Lung microvascular endothelial cell (primary cell): ENCODE measurements at regions not wholly inside any gene's neighbourhood (a gene's known extent, or its start where the extent isn't known, plus 50 kb on each side); places are given as distances from the start of the nearest gene placed in this dataset.
A peak's percentile ranks its signal among the peaks of the same experiment; 100 is the strongest.

ENCODE experiments used
- DNase-seq, 2 donors: peaks; one replicate each; pipeline versions ENCODE4 v3.0.0 to v3.0.0-alpha.2; 2010; ENCODE audit warnings: low read depth in 2 of 2

GRCh38 chr1:218760601-218761570 lies 412.8 kb upstream of the LYPLAL1 start:
- DNase-seq: no peak

DNA sequence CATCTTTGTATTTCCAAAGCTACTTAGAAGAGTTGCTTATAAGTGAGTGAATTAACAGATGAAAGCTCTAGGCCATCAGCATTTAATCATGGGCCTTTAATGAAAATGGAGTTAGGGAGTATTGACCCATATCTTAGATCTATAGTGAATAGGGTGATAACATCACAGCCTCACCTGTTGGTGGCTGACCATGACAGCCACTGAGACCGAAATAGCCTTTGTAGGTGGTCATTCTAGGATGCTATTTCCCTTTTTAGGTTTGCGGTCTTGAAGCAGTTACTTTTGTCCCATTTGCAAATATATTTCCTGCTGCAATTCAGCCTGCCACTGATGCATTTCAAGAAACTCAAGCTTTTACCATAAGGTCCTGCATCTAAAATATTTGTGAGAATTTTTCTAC lies 410.1 kb upstream of the LYPLAL1 start:
- no peak for DNase-seq

DNA sequence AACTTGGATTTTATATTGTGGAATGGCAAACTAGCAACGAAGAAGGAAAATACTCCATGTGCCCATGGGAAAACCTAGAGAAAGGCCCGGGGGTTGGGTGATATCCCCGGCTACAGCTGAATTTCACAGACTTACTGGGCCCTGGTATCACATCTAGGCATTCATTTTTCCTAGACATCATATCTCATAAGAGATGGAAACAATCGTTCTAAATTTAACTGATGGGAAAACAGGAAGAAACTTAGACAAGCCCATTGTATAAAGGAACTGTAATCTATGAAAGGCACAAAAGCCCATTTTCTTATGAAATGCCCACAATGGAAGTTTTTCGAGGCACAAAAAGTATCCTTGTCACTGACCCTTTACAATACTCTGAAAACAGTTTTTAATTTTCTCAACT lies 407.9 kb upstream of the LYPLAL1 start:
- peak; percentile 24 to 80 for DNase-seq

DNA sequence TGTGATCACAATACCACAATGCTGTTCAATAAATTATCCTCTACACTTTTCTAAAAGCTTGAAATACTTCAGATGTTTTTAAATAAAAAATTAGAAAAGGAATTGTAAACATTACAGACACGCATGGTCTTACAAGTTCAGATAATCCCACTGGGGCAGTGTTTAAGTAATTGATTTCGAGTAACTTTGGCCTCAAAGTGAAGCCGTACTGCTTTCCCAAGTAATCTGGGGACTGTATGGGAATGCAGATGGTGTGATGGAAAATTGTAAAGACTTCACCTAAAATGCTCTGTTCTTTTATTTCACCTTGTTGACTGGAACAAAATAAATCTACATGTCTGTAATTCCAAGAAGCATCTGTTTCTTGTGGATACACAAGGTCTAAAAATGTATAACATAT lies 401.7 kb upstream of the LYPLAL1 start:
- DNase-seq: no peak

GRCh38 chr1:218772575-218772974 lies 401.1 kb upstream of the LYPLAL1 start:
- DNase-seq: no peak

- no peak for DNase-seq
Observed at GRCh38 chr1:218775501-218776021, 398.1 kb upstream of the LYPLAL1 start.

- DNase-seq: no peak
Observed at GRCh38 chr1:218778257-218779126, 395.2 kb upstream of the LYPLAL1 start.

GRCh38 chr1:218779341-218780100 lies 394.2 kb upstream of the LYPLAL1 start:
- DNase-seq: no peak

DNA sequence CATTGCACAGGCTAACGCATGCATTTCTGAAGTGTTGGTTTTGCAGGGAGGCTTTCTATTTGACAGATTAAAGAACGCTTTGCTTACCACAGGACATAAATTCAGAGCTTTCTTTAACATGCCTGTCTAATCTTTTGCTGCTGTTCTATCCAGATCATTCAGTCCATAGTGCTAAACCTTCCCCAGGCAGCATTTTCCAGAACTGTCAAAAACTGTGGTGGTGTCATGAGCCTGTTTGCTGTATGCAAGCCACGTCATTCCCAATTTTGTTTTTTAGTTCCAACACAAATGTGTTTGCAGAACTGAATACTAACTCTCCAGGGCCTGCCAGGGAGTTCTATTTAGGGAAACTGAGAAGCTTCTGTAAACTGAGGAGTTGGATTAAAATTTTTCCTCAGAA lies 390.5 kb upstream of the LYPLAL1 start:
- DNase-seq: no peak

GRCh38 chr1:218783916-218784315 lies 389.8 kb upstream of the LYPLAL1 start:
- DNase-seq: no peak

- DNase-seq: peak; percentile 16 to 85
Observed at GRCh38 chr1:218785928-218786327, 387.8 kb upstream of the LYPLAL1 start.

- peak in 1 of 2 donors; percentile 31 for DNase-seq
Observed at GRCh38 chr1:218787826-218788225, 385.9 kb upstream of the LYPLAL1 start.

DNA sequence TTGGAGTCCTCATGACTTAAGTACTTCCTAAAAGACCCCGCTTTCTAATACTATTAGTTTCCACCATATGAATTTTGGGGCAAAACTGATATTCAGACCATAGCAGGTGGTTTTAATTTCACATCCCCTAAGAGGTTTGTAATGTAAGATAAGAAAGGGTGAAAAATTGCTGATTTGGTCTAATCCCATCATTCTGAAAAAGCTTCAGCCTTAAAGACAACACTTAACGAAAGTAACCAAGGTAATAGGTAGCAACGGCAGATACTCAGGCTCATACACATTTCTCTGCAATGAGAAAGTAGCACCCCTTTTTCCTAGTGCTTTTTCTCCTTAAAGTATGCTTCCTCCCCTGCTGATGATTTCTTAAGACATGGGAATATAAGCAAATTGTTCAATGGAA lies 376.9 kb upstream of the LYPLAL1 start:
- no peak for DNase-seq

DNA sequence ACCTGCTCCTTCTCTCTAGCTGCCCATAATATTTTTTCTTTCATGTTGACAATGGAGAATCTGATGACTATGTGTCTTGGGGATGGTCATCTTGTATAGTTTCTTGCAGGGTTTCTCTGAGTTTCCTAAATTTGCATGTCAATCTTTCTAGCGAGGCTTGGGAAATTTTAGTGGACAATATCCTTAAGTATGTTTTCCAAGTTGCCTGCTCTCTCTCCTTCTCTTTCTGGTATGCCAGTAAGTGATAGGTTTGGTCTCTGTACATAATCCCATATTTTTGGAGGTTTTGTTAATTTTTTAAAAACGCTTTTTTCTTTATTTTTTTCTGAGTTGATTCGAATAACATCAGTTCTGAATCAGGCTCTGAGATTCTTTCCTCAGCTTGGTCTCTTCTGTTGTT lies 370.9 kb upstream of the LYPLAL1 start:
- no peak for DNase-seq

DNA sequence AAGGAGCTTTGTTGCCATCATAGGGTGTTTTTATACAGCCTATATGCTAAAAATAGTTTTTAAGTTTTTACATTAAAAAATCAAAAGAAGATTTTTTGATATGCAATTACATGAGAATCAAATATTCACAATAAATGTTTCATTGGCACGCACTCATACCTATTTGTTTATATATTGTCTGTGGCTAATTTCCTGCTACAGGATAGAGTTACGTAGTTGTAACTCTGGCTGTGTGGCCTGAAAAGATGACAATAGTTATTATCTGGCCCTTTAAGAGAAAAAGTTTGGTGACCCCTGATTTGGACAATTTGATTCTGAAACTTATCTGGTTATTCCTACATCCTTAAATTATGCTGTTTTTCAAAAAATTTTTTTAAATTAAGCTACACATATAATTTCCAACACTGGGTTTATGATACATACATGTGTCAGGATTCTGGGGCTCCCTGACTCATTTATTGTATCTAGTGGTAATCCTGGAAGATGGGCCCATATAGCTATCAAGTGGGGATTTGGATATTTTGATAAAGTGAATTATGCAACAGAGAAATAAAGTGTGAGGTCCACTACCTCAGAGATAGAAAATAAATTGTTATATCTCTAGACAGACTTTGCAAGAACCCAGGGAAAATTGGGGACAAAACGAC lies 370.2 kb upstream of the LYPLAL1 start:
- DNase-seq: peak; percentile 66 to 81

- DNase-seq: peak in 1 of 2 donors; percentile 19
Observed at GRCh38 chr1:218804014-218804785, 369.5 kb upstream of the LYPLAL1 start.

DNA sequence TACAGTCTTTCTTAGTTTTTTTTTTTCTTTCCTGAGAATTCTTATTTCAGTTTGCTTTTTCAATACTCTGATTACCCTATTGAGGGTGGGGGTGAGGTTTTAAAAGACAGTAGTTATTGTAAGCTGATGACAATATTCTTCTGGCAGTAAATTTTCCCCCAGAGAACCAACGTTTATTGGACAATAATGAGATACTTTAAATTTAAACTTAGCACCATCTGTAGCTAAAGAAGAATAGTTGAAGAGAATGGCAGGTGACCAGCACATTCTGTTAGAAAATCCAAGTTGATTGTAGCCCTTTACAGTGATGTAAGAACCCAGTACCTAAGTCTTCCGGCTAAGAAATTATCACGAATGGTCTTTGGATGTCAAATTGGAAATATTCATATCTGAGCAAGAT lies 364.6 kb upstream of the LYPLAL1 start:
- no peak for DNase-seq

GRCh38 chr1:218809625-218810024 lies 364.1 kb upstream of the LYPLAL1 start:
- DNase-seq: peak; percentile 68 to 83

DNA sequence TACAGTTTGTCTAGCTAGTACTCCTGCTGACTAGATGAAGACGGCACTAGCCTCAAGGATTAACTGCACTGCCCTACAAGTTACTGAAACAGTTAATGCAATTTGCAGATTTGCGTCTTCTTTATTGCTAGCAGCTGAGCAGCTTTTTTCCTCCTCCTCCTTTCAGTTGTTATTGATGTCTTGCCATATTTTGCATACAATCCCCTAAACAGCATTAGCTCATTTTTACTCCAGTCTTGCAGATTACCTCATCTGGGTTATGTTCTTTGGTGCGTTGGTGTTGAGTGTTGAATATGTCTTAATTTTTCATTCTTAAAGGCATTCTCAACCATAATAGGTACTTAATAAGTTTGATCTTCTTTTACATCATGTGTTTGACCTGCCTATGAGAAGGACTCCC lies 363.4 kb upstream of the LYPLAL1 start:
- peak in 1 of 2 donors; percentile 8 for DNase-seq

DNA sequence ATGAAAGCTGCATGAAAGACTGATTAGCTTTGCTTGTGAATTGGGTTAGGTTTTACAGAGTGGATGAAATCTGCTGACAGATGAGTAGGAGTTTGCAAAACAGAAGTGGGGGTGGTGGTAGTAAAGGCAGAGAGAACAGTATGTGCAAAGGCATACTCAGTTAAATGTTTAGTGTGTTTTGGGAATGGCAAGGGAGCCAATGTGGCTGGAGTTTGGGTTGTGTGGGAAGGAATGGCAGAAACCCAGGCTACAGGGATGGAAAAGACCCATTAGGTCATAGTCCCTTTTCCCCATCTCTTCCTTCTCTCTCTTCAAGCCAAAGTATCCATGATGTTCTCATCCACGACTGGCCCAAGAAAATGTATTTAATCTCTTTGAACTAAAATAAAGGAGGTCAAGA lies 362.2 kb upstream of the LYPLAL1 start:
- DNase-seq: no peak
